H54 (cell line): ENCODE measurements at regions not wholly inside any gene's neighbourhood (a gene's known extent, or its start where the extent isn't known, plus 50 kb on each side); places are given as distances from the start of the nearest gene placed in this dataset.

Source experiments
- DNase-seq: peaks from one replicate; pipeline ENCODE4 v3.0.0; 2011; ENCODE audit warnings: low spot score, mixed read lengths; ENCODE audit not compliant: insufficient read length
- FAIRE-seq: peaks from 3 replicates; lab custom pipeline; 2011; peaks lifted over from hg19 to GRCh38; lab: Jason Lieb, UNC
- POLR2A ChIP-seq: IDR thresholded peaks from 2 replicates; pipeline ENCODE4 v1.6.1; 2011; ENCODE audit warnings: low read depth, mild to moderate bottlenecking, low read length

GRCh38 chr11:115892016-115892415 is 387.8 kb upstream of the CADM1 start:
- no peak for TF ChIP-seq POLR2A
- no peak for FAIRE-seq
- DNase-seq, result no peak

GRCh38 chr11:115891581-115891980 is 387.4 kb upstream of the CADM1 start:
- FAIRE-seq, result no peak
- no peak for DNase-seq
- no peak for TF ChIP-seq POLR2A

GRCh38 chr11:115890500-115890899 is 386.3 kb upstream of the CADM1 start:
- no peak for FAIRE-seq
- TF ChIP-seq POLR2A, result no peak
- no peak for DNase-seq

GRCh38 chr11:115889712-115890111 is 385.5 kb upstream of the CADM1 start:
- DNase-seq (no peak), FAIRE-seq (no peak)
- no peak for TF ChIP-seq POLR2A

- no peak for TF ChIP-seq POLR2A
- no peak for FAIRE-seq
- DNase-seq, result no peak
Observed at GRCh38 chr11:115887727-115888126, 383.5 kb upstream of the CADM1 start.

GRCh38 chr11:115887316-115887715 is 383.1 kb upstream of the CADM1 start:
- DNase-seq (no peak), FAIRE-seq (no peak)
- no peak for TF ChIP-seq POLR2A

- DNase-seq (no peak), FAIRE-seq (no peak)
- no peak for TF ChIP-seq POLR2A
Observed at GRCh38 chr11:115886422-115886733, 382.2 kb upstream of the CADM1 start.

GRCh38 chr11:115885535-115886421 is 381.6 kb upstream of the CADM1 start:
- DNase-seq (no peak), FAIRE-seq (no peak)
- TF ChIP-seq POLR2A, result no peak

- no peak for FAIRE-seq
- DNase-seq, result no peak
- no peak for TF ChIP-seq POLR2A
Observed at GRCh38 chr11:115884800-115885534, 380.8 kb upstream of the CADM1 start.

- TF ChIP-seq POLR2A, result no peak
- FAIRE-seq (no peak), DNase-seq (no peak)
Observed at GRCh38 chr11:115874843-115875242, 370.6 kb upstream of the CADM1 start.

- FAIRE-seq (no peak), DNase-seq (no peak)
- TF ChIP-seq POLR2A, result no peak
Observed at GRCh38 chr11:115873813-115874212, 369.6 kb upstream of the CADM1 start.

- no peak for FAIRE-seq
- DNase-seq, result no peak
- TF ChIP-seq POLR2A, result no peak
Observed at GRCh38 chr11:115872416-115872815, 368.2 kb upstream of the CADM1 start.

- no peak for DNase-seq
- no peak for TF ChIP-seq POLR2A
- FAIRE-seq, result no peak
Observed at GRCh38 chr11:115871161-115871760, 367.0 kb upstream of the CADM1 start.

- no peak for TF ChIP-seq POLR2A
- FAIRE-seq (no peak), DNase-seq (peak; percentile 17)
Observed at GRCh38 chr11:115869780-115870431, 365.7 kb upstream of the CADM1 start.
